Right lobe of liver (tissue), 6 donors: ENCODE measurements at regions not wholly inside any gene's neighbourhood (a gene's known extent, or its start where the extent isn't known, plus 50 kb on each side); places are given as distances from the start of the nearest gene placed in this dataset.

Experiments used
- ATAC-seq, 4 donors: fragments of 200-7000 bp; cut with Tn5 transposase; one replicate each; pipeline ENCODE4 v1.9.1; 2020; ENCODE audit warnings: mild to moderate bottlenecking in 4 of 4, moderate library complexity in 4 of 4
- DNase-seq, 3 donors: peaks; one replicate each; pipeline ENCODE4 v3.0.0-alpha.2; 2020
- H3K27ac ChIP-seq, 3 donors: fragments of 200-600 bp; one replicate each; pipeline ENCODE4 v1.8.0; 2022
- H3K27me3 ChIP-seq, 2 donors: fragments of 200-600 bp; one replicate each; pipeline ENCODE4 v1.8.0; 2022
- H3K36me3 ChIP-seq, 4 donors: fragments of 200-600 bp; sonication (generic) in 1 of 4; one replicate each; pipeline versions ENCODE4 v1.5.1 to v1.8.0; 2017 to 2022; ENCODE audit warnings: control low read depth in 1 of 4
- H3K4me1 ChIP-seq, 4 donors: fragments of 200-600 bp; sonication (generic) in 1 of 4; one replicate each; pipeline versions ENCODE4 v1.5.1 to v1.8.0; 2017 to 2022; ENCODE audit warnings: control low read depth in 1 of 4
- H3K4me3 ChIP-seq, 3 donors: fragments of 200-600 bp; one replicate each; pipeline ENCODE4 v1.8.0; 2022
- H3K9me3 ChIP-seq, 4 donors: fragments of 200-600 bp; sonication (generic) in 1 of 4; one replicate each; pipeline versions ENCODE4 v1.5.1 to v1.8.0; 2017 to 2022; ENCODE audit warnings: control low read depth in 1 of 4
- CTCF ChIP-seq, 4 donors: fragments of 200-600 bp in 3 of 4; fragments of 450-650 bp in 1 of 4; IDR thresholded peaks; one replicate each; pipeline versions ENCODE4 v1.5.1 to v1.8.0; 2016 to 2022; ENCODE audit warnings: antibody characterized with exemption in 4 of 4, mild to moderate bottlenecking in 2 of 4
- POLR2A ChIP-seq: fragments of 450-650 bp; IDR thresholded peaks from one replicate; pipeline ENCODE4 v1.6.1; 2017; ENCODE audit warnings: antibody characterized with exemption, mild to moderate bottlenecking
- WGBS: methylation state at CpG from one replicate; pipeline ENCODE4 v1.1.6; 2018; ENCODE audit warnings: low coverage, low lambda C conversion rate; ENCODE audit not compliant: insufficient coverage; ENCODE audit errors: missing lambda C conversion rate; 5-methylcytosine and 5-hydroxymethylcytosine counted together
- intact Hi-C, 2 donors: fragments of 100-400 bp; cut with DNase I; formaldehyde crosslinking; loops; one replicate each; pipeline versions ENCODE4 v1.11.2 to v1.14.1; 2022
- donor health status: DM: no; HTN: yes; CAD: no.
- donor health status: DM: no; HTN: no; CAD: no.
- donor health status: DM: no; HTN: no; CAD: no.
- donor health status: DM: no; HTN: yes; CAD: no.
- donor health status: DM: no; HTN: yes; CAD: no.

- TF ChIP-seq POLR2A (no peak), CTCF (IDR thresholded peaks at IDR 0.05) (no peak)
- DNase-seq (no peak), ATAC-seq (no peak)
- Histone ChIP-seq H3K4me3 (no peak overlapping the region), H3K4me1 (no peaks in the 10 kb centered on the region), H3K36me3 (no peaks in the 10 kb centered on the region), H3K9me3 (no peaks in the 10 kb centered on the region), H3K27ac (no peak overlapping the region), H3K27me3 (no peaks in the 10 kb centered on the region)
- WGBS = 58% methylated on average over 2 of the region's 5 CpGs
- intact Hi-C loops = no loop called here
Observed at GRCh38 chr18:73264562-73264921, 396.8 kb upstream of the NETO1 start.

- no peaks in the 10 kb centered on the region for H3K36me3 ChIP-seq
- WGBS = 26% methylated on average over 1 of the region's 1 CpG
- no peak for ATAC-seq
- DNase-seq = no peak
- no peak overlapping the region for H3K27ac ChIP-seq
- H3K27me3 ChIP-seq = no peaks in the 10 kb centered on the region
- no peaks in the 10 kb centered on the region for H3K4me1 ChIP-seq
- no peaks in the 10 kb centered on the region for H3K9me3 ChIP-seq
- intact Hi-C loops = no loop called here
- TF ChIP-seq CTCF (IDR thresholded peaks at IDR 0.05) (no peak), POLR2A (no peak)
- no peak overlapping the region for H3K4me3 ChIP-seq
Observed at GRCh38 chr18:73261923-73262322, 394.1 kb upstream of the NETO1 start.

- 60% methylated on average over 4 of the region's 4 CpGs for WGBS
- no peaks in the 10 kb centered on the region for H3K4me1 ChIP-seq
- TF ChIP-seq POLR2A = no peak
- no peak for TF ChIP-seq CTCF (IDR thresholded peaks at IDR 0.05)
- H3K4me3 ChIP-seq = no peak overlapping the region
- DNase-seq (no peak), ATAC-seq (peak in 2 of 4 donors; percentile 23 to 46)
- H3K27me3 ChIP-seq = no peaks in the 10 kb centered on the region
- H3K36me3 ChIP-seq = no peaks in the 10 kb centered on the region
- H3K9me3 ChIP-seq = no peaks in the 10 kb centered on the region
- intact Hi-C loops = no loop called here
- no peak overlapping the region for H3K27ac ChIP-seq
Observed at GRCh38 chr18:73261243-73261642, 393.5 kb upstream of the NETO1 start.

- intact Hi-C loops = no loop called here
- WGBS = 78% methylated on average over 12 of the region's 12 CpGs
- H3K4me1 ChIP-seq = no peaks in the 10 kb centered on the region
- no peaks in the 10 kb centered on the region for H3K9me3 ChIP-seq
- no peak for ATAC-seq
- no peak for DNase-seq
- no peaks in the 10 kb centered on the region for H3K27me3 ChIP-seq
- H3K36me3 ChIP-seq = no peaks in the 10 kb centered on the region
- TF ChIP-seq POLR2A (no peak), CTCF (IDR thresholded peaks at IDR 0.05) (no peak)
- H3K4me3 ChIP-seq = no peak overlapping the region
- no peak overlapping the region for H3K27ac ChIP-seq
Observed at GRCh38 chr18:73258375-73259087, 390.7 kb upstream of the NETO1 start.

GRCh38 chr18:73254564-73254963, 386.8 kb upstream of the NETO1 start:
- ATAC-seq = no peak
- intact Hi-C loops = no loop called here
- no peak for DNase-seq

More at GRCh38 chr18:73254564-73254963, 386.8 kb upstream of the NETO1 start:
- Histone ChIP-seq H3K27ac (no peak overlapping the region), H3K9me3 (no peaks in the 10 kb centered on the region), H3K4me3 (no peak overlapping the region), H3K27me3 (no peaks in the 10 kb centered on the region), H3K4me1 (no peaks in the 10 kb centered on the region), H3K36me3 (no peaks in the 10 kb centered on the region)
- WGBS = 71% methylated on average over 5 of the region's 5 CpGs
- no peak for TF ChIP-seq POLR2A
